OCI-LY7 (cell line): ENCODE measurements at regions not wholly inside any gene's neighbourhood (a gene's known extent, or its start where the extent isn't known, plus 50 kb on each side); places are given as distances from the start of the nearest gene placed in this dataset.

Experiments
- BruUV-seq: library from RNA; stranded (reverse); fragments of 400-500 nt; replicated peaks from 2 replicates; lab custom pipeline; 2021; lab: Mats Ljungman, UMichigan
- CTCF ChIA-PET: fragments of 300-600 bp; sonication (Branson Sonifier 250); formaldehyde crosslinking; loops from one replicate; lab custom pipeline; 2022; ENCODE audit warnings: antibody characterized with exemption; ENCODE audit not compliant: unreplicated experiment; lab: Charles Lee
- POLR2A ChIA-PET: fragments of 300-600 bp; sonication (Branson Sonifier 250); formaldehyde crosslinking; loops from one replicate; lab custom pipeline; 2022; ENCODE audit warnings: antibody characterized with exemption; lab: Charles Lee
- DNase-seq: peaks from one replicate; pipeline ENCODE4 v3.0.0-alpha.2; 2015; ENCODE audit warnings: low spot score
- H2AFZ ChIP-seq: fragments of 200-600 bp; sonication (generic), shearing (Covaris generic); 2 replicates; pipeline ENCODE4 v1.6.1; 2014; ENCODE audit warnings: mild to moderate bottlenecking, antibody characterized with exemption, low read length, moderate library complexity
- H3K27ac ChIP-seq: fragments of 200-600 bp; sonication (generic); 2 replicates; pipeline ENCODE4 v1.5.1; 2014; ENCODE audit warnings: mixed run types, low read depth, mild to moderate bottlenecking, moderate library complexity, low read length, inconsistent platforms; ENCODE audit not compliant: poor library complexity, severe bottlenecking
- H3K36me3 ChIP-seq: fragments of 200-600 bp; sonication (generic); 2 replicates; pipeline ENCODE4 v1.6.1; 2014; ENCODE audit warnings: mild to moderate bottlenecking, antibody characterized with exemption, low read length, moderate library complexity, mixed read lengths; ENCODE audit not compliant: insufficient read depth
- H3K4me1 ChIP-seq: fragments of 200-600 bp; sonication (generic); 2 replicates; pipeline ENCODE4 v1.5.1; 2014; ENCODE audit warnings: mild to moderate bottlenecking, low read length; ENCODE audit not compliant: insufficient read depth, poor library complexity, severe bottlenecking
- H3K4me2 ChIP-seq: fragments of 200-600 bp; sonication (generic); 2 replicates; pipeline ENCODE4 v1.6.1; 2014; ENCODE audit warnings: mild to moderate bottlenecking, low read length
- H3K4me3 ChIP-seq: fragments of 200-600 bp; sonication (generic); 2 replicates; pipeline ENCODE4 v1.5.1; 2014; ENCODE audit warnings: mild to moderate bottlenecking, low read depth, low read length; ENCODE audit not compliant: poor library complexity, severe bottlenecking
- H3K79me2 ChIP-seq: fragments of 200-600 bp; sonication (generic); 2 replicates; pipeline ENCODE4 v1.6.1; 2016; ENCODE audit warnings: low read depth, mild to moderate bottlenecking, low read length, moderate library complexity, mixed read lengths; ENCODE audit not compliant: insufficient read depth
- H3K9me2 ChIP-seq: fragments of 200-600 bp; sonication (generic); 2 replicates; pipeline ENCODE4 v1.6.1; 2016; ENCODE audit warnings: mild to moderate bottlenecking, low read length, mixed read lengths; ENCODE audit not compliant: insufficient read depth
- H3K9me3 ChIP-seq: fragments of 200-600 bp; sonication (generic); 2 replicates; pipeline ENCODE4 v1.6.1; 2014; ENCODE audit warnings: mild to moderate bottlenecking, mixed run types, low read length, mixed read lengths
- H4K20me1 ChIP-seq: fragments of 200-600 bp; sonication (generic); 2 replicates; pipeline ENCODE4 v1.6.1; 2014; ENCODE audit warnings: mild to moderate bottlenecking, antibody characterized with exemption, low read length, moderate library complexity, mixed read lengths; ENCODE audit not compliant: insufficient read depth
- EZH2phosphoT487 ChIP-seq: fragments of 200-600 bp; sonication (generic); IDR thresholded peaks from 2 replicates; pipeline ENCODE4 v1.6.1; 2018; ENCODE audit warnings: low read depth, borderline replicate concordance, mild to moderate bottlenecking, mixed run types, antibody characterized with exemption, low read length, moderate library complexity, mixed read lengths
- intact Hi-C: fragments of 100-400 bp; cut with micrococcal nuclease; formaldehyde crosslinking; loops from one replicate; pipeline ENCODE4 v1.10.0; 2022; ENCODE audit not compliant: unreplicated experiment
- TF ChIP-seq, protein P1 (sequence below): fragments of 200-600 bp; sonication (generic); conservative IDR thresholded peaks from 2 replicates; pipeline ENCODE4 v1.5.1; 2014; ENCODE audit warnings: mild to moderate bottlenecking, antibody characterized with exemption, low read length, moderate library complexity, mixed read lengths

DNA sequence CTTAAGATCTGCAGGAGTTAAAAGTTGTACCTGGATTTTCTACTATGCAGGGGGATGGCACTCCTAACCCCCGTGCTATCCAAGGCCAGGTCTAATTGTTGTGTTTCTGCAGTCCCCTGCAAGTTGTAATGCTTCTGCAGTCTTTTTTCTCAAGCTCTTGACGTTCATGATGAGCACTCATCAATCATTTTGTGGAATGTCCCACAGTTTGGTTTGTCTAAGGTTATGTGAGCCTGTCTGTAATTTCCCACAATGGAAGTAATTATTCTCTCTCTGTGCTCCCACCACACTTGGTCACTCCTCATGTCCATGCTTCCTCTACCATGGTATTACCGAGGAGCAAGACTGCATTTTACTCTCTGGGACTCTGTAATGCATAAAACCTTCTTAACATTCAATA lies 107.6 kb upstream of the SSTR4 start:
- POLR2A ChIA-PET, result interaction anchor here (0.7 kb wide), 1 partner anchor 23 kb away, joined by 4 read pairs; no protein-coding TSS in a partner anchor
- Histone ChIP-seq H3K9me3 (no peaks in the 10 kb centered on the region), H3K4me2 (no peak overlapping the region), H3K9me2 (no peaks in the 10 kb centered on the region), H3K79me2 (no peaks in the 10 kb centered on the region), H3K4me3 (no peak overlapping the region), H4K20me1 (no peaks in the 10 kb centered on the region), H3K27ac (no peak overlapping the region), H3K36me3 (no peaks in the 10 kb centered on the region), H2AFZ (no peak overlapping the region), H3K4me1 (no peaks in the 10 kb centered on the region)
- intact Hi-C loops, result no loop called here
- CTCF ChIA-PET, result no interaction called here
- TF ChIP-seq, protein P1, sequence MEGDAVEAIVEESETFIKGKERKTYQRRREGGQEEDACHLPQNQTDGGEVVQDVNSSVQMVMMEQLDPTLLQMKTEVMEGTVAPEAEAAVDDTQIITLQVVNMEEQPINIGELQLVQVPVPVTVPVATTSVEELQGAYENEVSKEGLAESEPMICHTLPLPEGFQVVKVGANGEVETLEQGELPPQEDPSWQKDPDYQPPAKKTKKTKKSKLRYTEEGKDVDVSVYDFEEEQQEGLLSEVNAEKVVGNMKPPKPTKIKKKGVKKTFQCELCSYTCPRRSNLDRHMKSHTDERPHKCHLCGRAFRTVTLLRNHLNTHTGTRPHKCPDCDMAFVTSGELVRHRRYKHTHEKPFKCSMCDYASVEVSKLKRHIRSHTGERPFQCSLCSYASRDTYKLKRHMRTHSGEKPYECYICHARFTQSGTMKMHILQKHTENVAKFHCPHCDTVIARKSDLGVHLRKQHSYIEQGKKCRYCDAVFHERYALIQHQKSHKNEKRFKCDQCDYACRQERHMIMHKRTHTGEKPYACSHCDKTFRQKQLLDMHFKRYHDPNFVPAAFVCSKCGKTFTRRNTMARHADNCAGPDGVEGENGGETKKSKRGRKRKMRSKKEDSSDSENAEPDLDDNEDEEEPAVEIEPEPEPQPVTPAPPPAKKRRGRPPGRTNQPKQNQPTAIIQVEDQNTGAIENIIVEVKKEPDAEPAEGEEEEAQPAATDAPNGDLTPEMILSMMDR, result no peak
- DNase-seq, result no peak
- no TSS peak for BruUV-seq

DNA sequence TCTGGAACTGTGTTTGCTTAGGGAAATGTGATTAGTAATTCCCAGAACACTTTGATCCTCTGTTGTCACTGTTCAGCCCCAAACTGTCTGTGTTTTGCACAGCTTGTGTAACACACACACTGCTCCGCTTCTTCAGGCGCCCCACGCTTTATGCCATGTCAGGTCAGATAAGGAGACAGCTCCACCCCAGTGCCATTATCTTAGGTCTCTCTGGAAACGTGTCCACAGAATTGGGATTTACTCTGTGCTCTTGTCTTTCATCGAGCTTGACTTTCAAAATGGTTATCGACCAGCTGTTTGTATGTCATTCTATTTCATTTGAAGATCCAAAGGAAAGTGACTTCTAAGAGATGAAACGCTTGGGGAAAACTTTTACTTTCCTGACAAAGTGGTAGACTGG lies 106.4 kb upstream of the SSTR4 start:
- Histone ChIP-seq H3K9me2 (no peaks in the 10 kb centered on the region), H3K4me1 (no peaks in the 10 kb centered on the region), H3K4me2 (no peak overlapping the region), H3K79me2 (no peaks in the 10 kb centered on the region), H3K27ac (no peak overlapping the region), H3K4me3 (no peak overlapping the region), H3K9me3 (no peaks in the 10 kb centered on the region), H2AFZ (no peak overlapping the region), H3K36me3 (no peaks in the 10 kb centered on the region), H4K20me1 (no peaks in the 10 kb centered on the region)
- BruUV-seq, result no TSS peak
- ChIA-PET POLR2A (no interaction called here), CTCF (no interaction called here)
- TF ChIP-seq, protein P1, result no peak
- TF ChIP-seq EZH2phosphoT487, result no peak
- no peak for DNase-seq
- intact Hi-C loops, result no loop called here

DNA sequence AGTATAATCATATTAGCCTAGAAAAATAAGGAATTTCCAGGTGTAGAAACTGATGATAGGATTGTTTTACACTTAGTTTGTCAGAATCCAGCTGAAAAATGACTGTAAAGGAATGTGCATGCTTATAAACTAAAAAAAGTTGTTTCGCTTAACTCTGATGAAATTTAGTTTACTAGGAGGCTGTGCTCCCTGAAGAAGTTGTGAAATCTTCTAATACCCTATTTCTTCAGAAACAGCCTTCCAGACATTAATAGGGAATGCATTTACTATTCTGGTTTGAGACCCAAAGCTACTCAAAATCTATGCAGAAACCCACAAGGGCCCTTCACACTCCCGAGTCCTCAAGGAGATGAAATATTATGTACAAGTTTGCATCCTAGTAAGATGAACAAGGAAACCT lies 105.5 kb upstream of the SSTR4 start:
- TF ChIP-seq, protein P1, result no peak
- no peak for TF ChIP-seq EZH2phosphoT487
- Histone ChIP-seq H3K9me2 (no peaks in the 10 kb centered on the region), H3K4me1 (no peaks in the 10 kb centered on the region), H3K36me3 (no peaks in the 10 kb centered on the region), H3K27ac (no peak overlapping the region), H3K4me2 (no peak overlapping the region), H4K20me1 (no peaks in the 10 kb centered on the region), H3K79me2 (no peaks in the 10 kb centered on the region), H3K9me3 (no peaks in the 10 kb centered on the region), H2AFZ (no peak overlapping the region), H3K4me3 (no peak overlapping the region)
- intact Hi-C loops, result no loop called here
- no TSS peak for BruUV-seq
- no peak for DNase-seq
- CTCF ChIA-PET, result no interaction called here
- POLR2A ChIA-PET, result interaction anchor here (1.5 kb wide), 1 partner anchor 9 kb away, joined by 3 read pairs; no protein-coding TSS in a partner anchor
